Epithelial cell of proximal tubule (primary cell): ENCODE measurements at regions not wholly inside any gene's neighbourhood (a gene's known extent, or its start where the extent isn't known, plus 50 kb on each side); places are given as distances from the start of the nearest gene placed in this dataset.

Experiments used
- DNase-seq: peaks from one replicate; pipeline ENCODE4 v3.0.0-alpha.2; 2011; ENCODE audit warnings: low read depth
- H3K4me3 ChIP-seq: 2 replicates; pipeline ENCODE4 v1.5.1; 2011; ENCODE audit warnings: low read depth, mild to moderate bottlenecking, low read length
- TF ChIP-seq, protein P1 (sequence below): conservative IDR thresholded peaks from 2 replicates; pipeline ENCODE4 v1.5.1; 2012; ENCODE audit warnings: low read depth, mild to moderate bottlenecking, low read length

DNA sequence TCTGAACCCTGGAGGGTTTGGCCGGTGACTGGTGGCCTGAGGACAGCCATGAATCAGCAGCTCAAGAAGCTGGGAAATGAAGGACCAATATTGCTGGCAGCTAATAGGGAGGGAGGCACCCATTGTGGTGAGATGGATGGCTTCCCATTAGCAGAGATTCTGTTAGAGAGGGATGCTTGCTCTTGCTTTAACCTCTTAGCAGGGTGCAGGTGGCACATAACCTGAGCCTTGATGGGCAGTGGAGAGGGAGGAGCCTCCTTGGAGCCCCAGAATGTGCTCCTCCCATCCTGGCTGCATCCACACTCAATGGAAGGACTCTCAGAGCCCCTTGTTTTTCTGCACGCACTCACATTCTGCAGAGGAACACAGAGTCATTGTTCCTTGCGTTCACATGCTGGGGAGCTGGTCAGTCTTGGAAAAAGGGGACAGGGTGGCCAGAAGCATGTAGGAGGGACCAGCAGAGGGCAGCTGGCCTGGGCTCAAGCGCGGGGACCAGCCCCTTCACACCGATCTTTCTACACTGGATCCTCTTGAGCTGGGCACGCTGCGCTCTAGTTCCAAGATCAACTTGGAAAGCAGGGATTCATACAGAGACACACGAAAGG, 161.8 kb downstream of the MED10 start:
- no peak overlapping the region for H3K4me3 ChIP-seq
- no peak for DNase-seq
- TF ChIP-seq, protein P1, sequence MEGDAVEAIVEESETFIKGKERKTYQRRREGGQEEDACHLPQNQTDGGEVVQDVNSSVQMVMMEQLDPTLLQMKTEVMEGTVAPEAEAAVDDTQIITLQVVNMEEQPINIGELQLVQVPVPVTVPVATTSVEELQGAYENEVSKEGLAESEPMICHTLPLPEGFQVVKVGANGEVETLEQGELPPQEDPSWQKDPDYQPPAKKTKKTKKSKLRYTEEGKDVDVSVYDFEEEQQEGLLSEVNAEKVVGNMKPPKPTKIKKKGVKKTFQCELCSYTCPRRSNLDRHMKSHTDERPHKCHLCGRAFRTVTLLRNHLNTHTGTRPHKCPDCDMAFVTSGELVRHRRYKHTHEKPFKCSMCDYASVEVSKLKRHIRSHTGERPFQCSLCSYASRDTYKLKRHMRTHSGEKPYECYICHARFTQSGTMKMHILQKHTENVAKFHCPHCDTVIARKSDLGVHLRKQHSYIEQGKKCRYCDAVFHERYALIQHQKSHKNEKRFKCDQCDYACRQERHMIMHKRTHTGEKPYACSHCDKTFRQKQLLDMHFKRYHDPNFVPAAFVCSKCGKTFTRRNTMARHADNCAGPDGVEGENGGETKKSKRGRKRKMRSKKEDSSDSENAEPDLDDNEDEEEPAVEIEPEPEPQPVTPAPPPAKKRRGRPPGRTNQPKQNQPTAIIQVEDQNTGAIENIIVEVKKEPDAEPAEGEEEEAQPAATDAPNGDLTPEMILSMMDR, result no peak

DNA sequence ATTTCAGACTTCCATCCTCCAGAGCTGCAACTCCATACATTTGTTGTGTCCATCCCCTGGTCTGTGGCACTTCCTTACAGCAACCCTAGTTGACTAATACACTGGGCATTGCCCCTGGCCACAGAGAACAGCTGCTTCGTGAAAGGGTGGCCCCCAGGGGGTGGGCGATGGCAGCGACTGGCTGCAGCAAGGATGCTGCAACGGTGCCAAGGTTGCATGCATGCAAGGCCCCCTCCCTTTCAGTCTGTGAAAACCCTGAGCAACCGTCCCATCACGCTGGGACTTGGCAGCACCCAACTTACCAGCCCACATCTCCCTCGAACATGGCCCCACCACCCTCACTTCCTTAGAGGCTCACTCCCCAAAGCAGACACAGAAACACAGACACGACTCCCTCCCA, 162.5 kb downstream of the MED10 start:
- TF ChIP-seq, protein P1, result no peak
- no peak overlapping the region for H3K4me3 ChIP-seq
- no peak for DNase-seq

- H3K4me3 ChIP-seq, result no peak overlapping the region
- no peak for DNase-seq
- TF ChIP-seq, protein P1, result no peak
These were observed 166.1 kb downstream of the MED10 start for GRCh38 chr5:6212244-6212643.

DNA sequence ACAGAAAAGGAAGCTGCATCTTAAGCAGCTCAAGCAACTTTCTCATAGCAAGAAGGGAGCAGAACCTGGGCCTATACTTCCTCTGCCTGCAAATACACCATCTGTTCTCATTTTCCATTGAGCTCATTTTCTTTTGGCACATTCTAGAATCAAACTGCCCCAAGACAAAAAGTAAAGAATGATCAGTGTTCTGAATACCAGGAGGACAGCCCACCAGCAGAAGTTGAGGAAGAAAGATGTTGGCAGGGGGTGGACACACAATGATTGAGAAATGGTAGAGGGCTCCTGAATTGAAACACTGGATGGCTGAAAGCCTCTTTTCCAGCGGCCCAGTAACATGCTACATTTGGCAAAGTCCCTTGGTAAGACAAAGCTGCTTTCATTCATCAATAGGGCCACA, 171.8 kb downstream of the MED10 start:
- TF ChIP-seq, protein P1, result no peak
- DNase-seq, result no peak
- H3K4me3 ChIP-seq, result no peak overlapping the region

DNA sequence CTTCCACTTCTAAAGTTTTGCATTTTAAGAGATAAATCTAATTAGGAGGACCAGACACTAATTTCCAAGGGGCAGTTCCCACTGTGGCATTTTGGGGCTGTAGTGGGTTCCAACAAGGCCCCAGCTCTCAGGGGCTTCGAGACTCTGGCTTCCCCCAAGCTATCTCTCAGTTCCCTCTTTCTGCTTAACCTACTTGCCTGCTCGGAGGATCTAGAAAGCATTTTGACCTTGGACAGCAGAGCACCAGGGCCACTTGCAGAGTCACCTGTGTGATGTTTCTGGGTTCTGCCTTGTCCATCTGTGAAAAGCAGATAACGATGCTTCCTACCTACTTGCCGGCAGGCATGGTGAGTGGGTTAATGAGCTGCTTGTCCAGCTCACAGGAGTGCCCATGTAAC, 175.4 kb downstream of the MED10 start:
- no peak for DNase-seq
- no peak overlapping the region for H3K4me3 ChIP-seq
- TF ChIP-seq, protein P1, result no peak

- no peak for DNase-seq
- TF ChIP-seq, protein P1, result no peak
- H3K4me3 ChIP-seq, result no peak overlapping the region
These were observed 176.0 kb downstream of the MED10 start for GRCh38 chr5:6202149-6202967.
